Type B pancreatic cell (in vitro differentiated cells): ENCODE measurements at regions not wholly inside any gene's neighbourhood (a gene's known extent, or its start where the extent isn't known, plus 50 kb on each side); places are given as distances from the start of the nearest gene placed in this dataset.

Experiments
- DNase-seq: peaks from one replicate; pipeline ENCODE4 v3.0.0; 2021; ENCODE audit warnings: mixed read lengths; ENCODE audit not compliant: unreplicated experiment; ENCODE audit errors: extremely low spot score
- H3K27ac Mint-ChIP-seq: 2 replicates; pipeline ENCODE4 v1.8.0; 2021; ENCODE audit warnings: mild to moderate bottlenecking, mixed read lengths
- H3K27me3 Mint-ChIP-seq: 2 replicates; pipeline ENCODE4 v1.8.0; 2021; ENCODE audit warnings: mixed read lengths
- H3K36me3 Mint-ChIP-seq: 2 replicates; pipeline ENCODE4 v1.8.0; 2021; ENCODE audit warnings: mixed read lengths
- H3K4me1 Mint-ChIP-seq: one replicate; pipeline ENCODE4 v1.8.0; 2021; ENCODE audit warnings: mixed read lengths; ENCODE audit not compliant: unreplicated experiment
- H3K4me3 Mint-ChIP-seq: 2 replicates; pipeline ENCODE4 v1.8.0; 2021; ENCODE audit warnings: mild to moderate bottlenecking, mixed read lengths
- H3K9me3 Mint-ChIP-seq: 2 replicates; pipeline ENCODE4 v1.8.0; 2021; ENCODE audit warnings: mixed read lengths
- TF ChIP-seq, protein P1 (sequence below): fragments of 200-600 bp; sonication (generic); conservative IDR thresholded peaks from 2 replicates; pipeline ENCODE4 v1.5.0; 2021; ENCODE audit warnings: antibody characterized with exemption, mild to moderate bottlenecking

DNA sequence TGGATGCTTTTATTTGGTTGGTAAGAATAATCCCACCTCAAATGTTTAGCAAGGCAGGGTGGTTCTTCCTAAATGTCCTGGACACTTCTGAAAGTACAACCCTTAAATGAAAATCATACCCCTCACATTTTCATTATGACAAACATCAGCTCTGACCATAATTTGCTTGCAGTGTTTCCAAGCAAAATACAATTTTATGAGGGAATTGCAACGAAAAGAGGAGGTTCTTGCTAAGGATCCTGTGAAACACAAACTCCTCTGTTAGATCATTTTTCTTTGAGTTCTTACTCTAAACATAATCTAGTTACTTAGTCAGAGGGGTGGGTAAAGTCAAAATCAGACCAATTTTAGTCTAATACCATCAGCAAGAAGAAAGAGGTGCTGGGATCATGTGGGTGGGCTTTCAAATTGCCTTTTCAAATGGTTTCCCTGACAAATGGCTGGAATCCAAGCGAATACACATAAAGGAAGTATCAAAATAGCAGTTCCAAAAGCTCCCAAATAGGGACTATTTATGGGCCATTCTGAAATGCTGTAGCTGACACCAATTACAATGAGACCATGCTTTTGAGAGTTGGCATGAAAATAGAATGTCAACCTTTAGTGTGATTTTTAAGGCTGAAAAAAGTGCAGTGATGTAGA is 164.9 kb upstream of the INHBA start:
- Mint-ChIP-seq H3K4me3 (no peak overlapping the region), H3K4me1 (no peaks in the 10 kb centered on the region), H3K27me3 (no peaks in the 10 kb centered on the region), H3K36me3 (no peaks in the 10 kb centered on the region), H3K9me3 (peaks cover 9% of the 10 kb centered on the region), H3K27ac (no peak overlapping the region)
- TF ChIP-seq, protein P1, sequence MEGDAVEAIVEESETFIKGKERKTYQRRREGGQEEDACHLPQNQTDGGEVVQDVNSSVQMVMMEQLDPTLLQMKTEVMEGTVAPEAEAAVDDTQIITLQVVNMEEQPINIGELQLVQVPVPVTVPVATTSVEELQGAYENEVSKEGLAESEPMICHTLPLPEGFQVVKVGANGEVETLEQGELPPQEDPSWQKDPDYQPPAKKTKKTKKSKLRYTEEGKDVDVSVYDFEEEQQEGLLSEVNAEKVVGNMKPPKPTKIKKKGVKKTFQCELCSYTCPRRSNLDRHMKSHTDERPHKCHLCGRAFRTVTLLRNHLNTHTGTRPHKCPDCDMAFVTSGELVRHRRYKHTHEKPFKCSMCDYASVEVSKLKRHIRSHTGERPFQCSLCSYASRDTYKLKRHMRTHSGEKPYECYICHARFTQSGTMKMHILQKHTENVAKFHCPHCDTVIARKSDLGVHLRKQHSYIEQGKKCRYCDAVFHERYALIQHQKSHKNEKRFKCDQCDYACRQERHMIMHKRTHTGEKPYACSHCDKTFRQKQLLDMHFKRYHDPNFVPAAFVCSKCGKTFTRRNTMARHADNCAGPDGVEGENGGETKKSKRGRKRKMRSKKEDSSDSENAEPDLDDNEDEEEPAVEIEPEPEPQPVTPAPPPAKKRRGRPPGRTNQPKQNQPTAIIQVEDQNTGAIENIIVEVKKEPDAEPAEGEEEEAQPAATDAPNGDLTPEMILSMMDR: no peak
- DNase-seq: no peak

DNA sequence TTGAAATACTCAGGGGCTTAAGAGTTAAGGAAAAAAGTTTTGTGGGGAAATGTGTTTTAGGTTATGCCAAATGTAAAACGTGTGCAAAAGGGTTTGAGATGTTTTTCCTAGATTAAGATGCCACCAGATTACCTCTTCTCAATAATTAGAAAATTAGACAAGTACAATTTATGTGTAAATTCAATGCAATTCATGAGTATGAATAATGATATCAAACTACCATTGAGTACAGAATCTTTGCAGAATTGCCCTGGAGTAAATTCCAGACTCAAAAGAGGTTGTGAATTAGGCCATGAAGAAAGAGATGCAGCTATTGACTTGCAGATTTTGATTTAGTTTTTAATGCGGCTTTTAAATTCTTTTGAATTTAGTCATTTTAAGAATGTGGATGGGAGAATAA is 159.4 kb upstream of the INHBA start:
- Mint-ChIP-seq H3K9me3 (peaks cover 9% of the 10 kb centered on the region), H3K4me3 (no peak overlapping the region), H3K27me3 (no peaks in the 10 kb centered on the region), H3K27ac (no peak overlapping the region), H3K36me3 (no peaks in the 10 kb centered on the region), H3K4me1 (no peaks in the 10 kb centered on the region)
- no peak for DNase-seq
- TF ChIP-seq, protein P1: no peak

DNA sequence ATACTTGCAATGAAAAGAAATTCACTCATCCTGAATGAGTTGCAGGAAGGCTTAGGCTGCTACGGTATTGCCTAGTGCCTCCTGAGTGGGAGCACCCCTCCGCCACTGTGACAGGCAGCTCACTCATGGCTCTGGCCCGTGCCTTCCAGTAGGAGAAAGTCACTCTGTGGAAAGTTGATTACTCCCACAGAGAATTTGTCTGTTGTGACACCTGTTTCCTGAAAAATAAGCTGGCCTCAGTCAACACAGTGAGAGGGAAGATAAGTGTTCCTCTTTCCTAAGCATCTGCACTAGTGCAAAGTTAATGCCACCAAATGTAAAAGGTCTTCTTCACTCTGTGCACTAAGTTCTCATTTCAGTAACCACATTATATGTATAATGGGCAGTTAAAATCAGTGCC is 158.8 kb upstream of the INHBA start:
- no peak for DNase-seq
- Mint-ChIP-seq H3K4me3 (no peak overlapping the region), H3K27ac (no peak overlapping the region), H3K4me1 (no peaks in the 10 kb centered on the region), H3K36me3 (no peaks in the 10 kb centered on the region), H3K27me3 (no peaks in the 10 kb centered on the region), H3K9me3 (peaks cover 7% of the 10 kb centered on the region)
- TF ChIP-seq, protein P1: no peak

DNA sequence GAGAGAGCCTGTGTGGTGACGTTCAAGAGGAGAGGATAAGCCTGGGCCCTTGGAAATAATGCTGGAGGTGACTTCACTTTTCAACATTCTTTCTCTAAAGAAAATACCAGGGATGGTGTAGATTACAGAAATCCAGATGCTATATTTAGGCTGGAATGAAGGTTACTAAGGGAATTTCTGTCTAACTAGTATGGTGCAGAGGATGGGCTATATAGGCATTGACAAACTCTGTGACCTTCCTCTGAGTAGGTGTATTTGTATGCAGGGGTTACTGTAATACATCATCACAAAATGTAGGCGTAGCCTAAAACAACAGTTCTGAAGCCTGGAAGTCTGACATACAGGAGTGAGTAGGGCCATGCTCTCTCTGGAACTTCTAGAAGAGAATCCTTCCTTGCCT is 155.3 kb upstream of the INHBA start:
- Mint-ChIP-seq H3K36me3 (no peaks in the 10 kb centered on the region), H3K27me3 (peaks cover 7% of the 10 kb centered on the region), H3K9me3 (no peaks in the 10 kb centered on the region), H3K4me3 (no peak overlapping the region), H3K4me1 (no peaks in the 10 kb centered on the region), H3K27ac (no peak overlapping the region)
- no peak for DNase-seq
- TF ChIP-seq, protein P1: no peak

DNA sequence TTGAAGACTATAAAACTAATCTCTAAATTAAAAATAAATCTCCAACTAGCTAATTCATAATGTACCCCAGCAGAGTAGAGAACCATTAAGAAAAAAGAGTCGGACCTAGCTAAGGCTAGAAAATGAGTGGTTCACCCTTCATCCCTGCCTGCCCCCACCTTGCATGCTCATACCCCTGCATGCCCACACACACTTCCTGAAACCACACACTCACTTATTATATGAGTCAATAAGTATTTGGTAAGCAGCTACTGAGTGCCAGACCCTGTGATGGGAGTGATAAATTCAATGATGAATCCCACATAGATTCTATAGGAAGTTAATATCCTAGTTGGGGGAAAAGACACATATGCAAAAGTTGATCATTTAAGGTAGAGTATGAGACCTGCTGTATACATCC is 152.9 kb upstream of the INHBA start:
- H3K27ac Mint-ChIP-seq: no peak overlapping the region
- H3K36me3 Mint-ChIP-seq: no peaks in the 10 kb centered on the region
- H3K4me3 Mint-ChIP-seq: no peak overlapping the region
- H3K9me3 Mint-ChIP-seq: no peaks in the 10 kb centered on the region
- no peak for DNase-seq
- H3K27me3 Mint-ChIP-seq: peaks cover 11% of the 10 kb centered on the region
- H3K4me1 Mint-ChIP-seq: no peaks in the 10 kb centered on the region
- TF ChIP-seq, protein P1: no peak

DNA sequence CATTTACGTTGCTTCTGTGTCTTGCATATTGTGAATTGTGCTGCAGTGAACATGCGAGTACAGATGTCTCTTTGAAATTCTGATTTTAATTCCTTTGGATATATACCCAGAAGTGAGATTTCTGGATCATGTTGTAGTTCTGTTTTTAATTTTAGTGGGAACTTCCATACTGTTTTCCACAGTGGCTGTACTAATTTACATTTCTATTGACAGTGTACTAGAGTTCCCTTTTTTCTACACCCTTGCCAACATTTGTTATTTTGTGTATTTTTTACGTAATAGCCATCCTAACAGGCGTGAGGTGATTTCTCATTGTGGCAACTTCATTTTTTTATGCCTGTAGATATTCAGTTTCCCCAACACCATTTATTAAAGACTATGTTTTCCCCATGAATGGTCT is 144.7 kb upstream of the INHBA start:
- Mint-ChIP-seq H3K36me3 (no peaks in the 10 kb centered on the region), H3K27ac (no peak overlapping the region), H3K4me1 (no peaks in the 10 kb centered on the region), H3K9me3 (peaks cover 8% of the 10 kb centered on the region), H3K4me3 (no peak overlapping the region), H3K27me3 (no peaks in the 10 kb centered on the region)
- DNase-seq: no peak
- TF ChIP-seq, protein P1: no peak
